ENCODE measurements at regions not wholly inside any gene's neighbourhood (a gene's known extent, or its start where the extent isn't known, plus 50 kb on each side); places are given as distances from the start of the nearest gene placed in this dataset.

- no peak for DNase-seq (ENCODE audit: low read depth)
Observed at GRCh38 chr2:180367815-180368214, 360.7 kb upstream of the CWC22 start.

GRCh38 chr2:180366481-180366880 is 359.4 kb upstream of the CWC22 start:
- DNase-seq (ENCODE audit: low read depth), result no peak

GRCh38 chr2:180364719-180365118 is 357.6 kb upstream of the CWC22 start:
- no peak for DNase-seq (ENCODE audit: low read depth)

- DNase-seq (ENCODE audit: low read depth), result no peak
Observed at GRCh38 chr2:180360283-180360618, 353.2 kb upstream of the CWC22 start.

GRCh38 chr2:180359522-180360282 is 352.6 kb upstream of the CWC22 start:
- peak; percentile 4 for DNase-seq (ENCODE audit: low read depth)

GRCh38 chr2:180358458-180358857 is 351.4 kb upstream of the CWC22 start:
- no peak for DNase-seq (ENCODE audit: low read depth)

GRCh38 chr2:180356676-180357075 is 349.6 kb upstream of the CWC22 start:
- DNase-seq (ENCODE audit: low read depth), result no peak

GRCh38 chr2:180352620-180353019 is 345.5 kb upstream of the CWC22 start:
- DNase-seq (ENCODE audit: low read depth), result no peak

- DNase-seq (ENCODE audit: low read depth), result no peak
Observed at GRCh38 chr2:180349809-180350208, 342.7 kb upstream of the CWC22 start.

- DNase-seq (ENCODE audit: low read depth), result no peak
Observed at GRCh38 chr2:180343528-180344345, 336.6 kb upstream of the CWC22 start.

- DNase-seq (ENCODE audit: low read depth), result no peak
Observed at GRCh38 chr2:180337136-180337535, 330.0 kb upstream of the CWC22 start.

- DNase-seq (ENCODE audit: low read depth), result no peak
Observed at GRCh38 chr2:180336550-180336949, 329.5 kb upstream of the CWC22 start.

- no peak for DNase-seq (ENCODE audit: low read depth)
Observed at GRCh38 chr2:180334514-180334913, 327.4 kb upstream of the CWC22 start.

- DNase-seq (ENCODE audit: low read depth), result no peak
Observed at GRCh38 chr2:180328795-180329422, 321.8 kb upstream of the CWC22 start.

GRCh38 chr2:180327185-180327584 is 320.1 kb upstream of the CWC22 start:
- DNase-seq (ENCODE audit: low read depth), result no peak

- no peak for DNase-seq (ENCODE audit: low read depth)
Observed at GRCh38 chr2:180325416-180326120, 318.5 kb upstream of the CWC22 start.

GRCh38 chr2:180324182-180324581 is 317.1 kb upstream of the CWC22 start:
- DNase-seq (ENCODE audit: low read depth), result no peak

GRCh38 chr2:180322781-180323180 is 315.7 kb upstream of the CWC22 start:
- DNase-seq (ENCODE audit: low read depth), result no peak

- DNase-seq (ENCODE audit: low read depth), result no peak
Observed at GRCh38 chr2:180319586-180320405, 312.7 kb upstream of the CWC22 start.

- DNase-seq (ENCODE audit: low read depth), result no peak
Observed at GRCh38 chr2:180314086-180314485, 307.0 kb upstream of the CWC22 start.

GRCh38 chr2:180312542-180312941 is 305.4 kb upstream of the CWC22 start:
- no peak for DNase-seq (ENCODE audit: low read depth)
